ENCODE measurements at regions not wholly inside any gene's neighbourhood (a gene's known extent, or its start where the extent isn't known, plus 50 kb on each side); places are given as distances from the start of the nearest gene placed in this dataset.

DNA sequence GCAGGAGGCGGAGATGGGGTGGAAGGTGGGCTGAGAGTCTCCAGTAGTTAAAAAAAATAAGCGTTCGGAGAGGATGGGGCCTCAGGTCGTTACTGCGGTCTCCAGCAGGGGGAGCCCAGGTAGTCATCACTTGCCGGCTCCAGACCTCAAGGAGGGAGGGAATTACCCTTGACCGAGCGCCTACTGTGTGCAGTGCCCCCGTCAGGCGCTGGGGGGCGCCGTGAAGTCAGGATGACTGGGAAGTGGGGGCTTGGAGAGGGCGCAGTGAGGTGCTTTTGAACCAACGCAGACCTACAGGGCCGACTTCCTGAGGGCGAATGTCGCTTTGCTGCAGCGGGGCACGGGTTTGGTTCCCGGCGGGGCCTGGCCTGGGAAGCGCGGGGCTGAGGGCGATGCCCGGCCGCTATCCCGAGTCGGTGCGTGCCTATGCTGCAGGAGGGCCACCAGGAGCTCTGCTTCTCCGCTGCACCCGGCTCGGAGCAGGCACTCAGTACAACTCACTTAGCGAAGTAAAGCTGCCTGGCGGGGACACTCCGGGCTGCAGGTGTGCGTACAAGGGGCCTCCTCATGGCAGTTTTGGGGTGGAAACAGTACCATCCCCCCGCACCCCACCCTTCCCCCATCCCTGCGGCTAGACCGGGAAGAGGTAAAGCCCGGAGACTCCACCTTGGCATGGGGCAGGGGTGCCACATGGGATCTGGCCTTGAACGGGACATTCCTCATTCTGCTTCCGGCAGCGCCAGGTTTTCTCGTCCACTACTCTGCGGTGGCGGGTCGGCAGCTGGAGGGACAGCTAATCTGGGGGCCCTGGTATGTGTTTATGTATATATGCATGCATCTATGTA lies 79.8 kb downstream of the RHCG start:
- H2BK5ac ChIP-seq (ENCODE audit: insufficient read length, low read length): no peak overlapping the region
- H3K14ac ChIP-seq (ENCODE audit: insufficient read depth, low read length): no peak overlapping the region
- Mint-ChIP-seq H3K27me3 (ENCODE audit: low read depth) (peaks cover 99% of the 10 kb centered on the region), H3K4me1 (peaks cover 20 to 28% of the 10 kb centered on the region in 2 experiments), H3K36me3 (ENCODE audit: insufficient read depth in 1 of 3, low read depth in 3 of 3) (no peaks in the 10 kb centered on the region; a peak in 2 of 7 replicates), H3K4me3 (peak overlapping the region in 1 of 2 experiments; percentile 56; a peak in 3 of 5 replicates), H3K27ac (no peak overlapping the region), H3K9me3 (peaks cover 0 to 3% of the 10 kb centered on the region in 2 experiments; a peak in 2 of 5 replicates)
- no peak overlapping the region for H3K4ac ChIP-seq (ENCODE audit: low read depth, low read length)
- no peak overlapping the region for H3K23ac ChIP-seq (ENCODE audit: insufficient read length, low read depth, low read length)
- H2BK120ac ChIP-seq (ENCODE audit: low read depth, low read length, poor library complexity, severe bottlenecking): no peak overlapping the region
- no CpG with 5 or more reads among the region's 47 CpGs for WGBS (ENCODE audit: extremely low coverage, insufficient read length, low lambda C conversion rate)
- peaks cover 3% of the 10 kb centered on the region for H3K23me2 ChIP-seq (ENCODE audit: insufficient read length, low read depth, low read length, poor library complexity, severe bottlenecking)
- H3K27me3 ChIP-seq (ENCODE audit: insufficient read depth, low read length): peaks cover 59% of the 10 kb centered on the region
- no peaks in the 10 kb centered on the region for H3K79me2 ChIP-seq (ENCODE audit: insufficient read depth, low read length)
- H3K56ac ChIP-seq (ENCODE audit: insufficient read length, low read depth, low read length): no peak overlapping the region
- no peaks in the 10 kb centered on the region for H3K79me1 ChIP-seq (ENCODE audit: insufficient read depth, low read depth, low read length, poor library complexity, severe bottlenecking)
- no peak overlapping the region for H2BK15ac ChIP-seq (ENCODE audit: low read depth, low read length)
- H2AFZ ChIP-seq (ENCODE audit: low read length): no peak overlapping the region
- TF ChIP-seq, protein P1, sequence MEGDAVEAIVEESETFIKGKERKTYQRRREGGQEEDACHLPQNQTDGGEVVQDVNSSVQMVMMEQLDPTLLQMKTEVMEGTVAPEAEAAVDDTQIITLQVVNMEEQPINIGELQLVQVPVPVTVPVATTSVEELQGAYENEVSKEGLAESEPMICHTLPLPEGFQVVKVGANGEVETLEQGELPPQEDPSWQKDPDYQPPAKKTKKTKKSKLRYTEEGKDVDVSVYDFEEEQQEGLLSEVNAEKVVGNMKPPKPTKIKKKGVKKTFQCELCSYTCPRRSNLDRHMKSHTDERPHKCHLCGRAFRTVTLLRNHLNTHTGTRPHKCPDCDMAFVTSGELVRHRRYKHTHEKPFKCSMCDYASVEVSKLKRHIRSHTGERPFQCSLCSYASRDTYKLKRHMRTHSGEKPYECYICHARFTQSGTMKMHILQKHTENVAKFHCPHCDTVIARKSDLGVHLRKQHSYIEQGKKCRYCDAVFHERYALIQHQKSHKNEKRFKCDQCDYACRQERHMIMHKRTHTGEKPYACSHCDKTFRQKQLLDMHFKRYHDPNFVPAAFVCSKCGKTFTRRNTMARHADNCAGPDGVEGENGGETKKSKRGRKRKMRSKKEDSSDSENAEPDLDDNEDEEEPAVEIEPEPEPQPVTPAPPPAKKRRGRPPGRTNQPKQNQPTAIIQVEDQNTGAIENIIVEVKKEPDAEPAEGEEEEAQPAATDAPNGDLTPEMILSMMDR (conservative IDR thresholded peaks at IDR 0.05): peak; percentile 100
- H3K9me3 ChIP-seq (ENCODE audit: control insufficient read depth, low read depth, low read length): no peaks in the 10 kb centered on the region
- no peak overlapping the region for H3K18ac ChIP-seq (ENCODE audit: insufficient read length, low read depth, low read length)
- no peaks in the 10 kb centered on the region for H3K4me1 ChIP-seq (ENCODE audit: insufficient read depth, low read length)
- no peak overlapping the region for H2BK12ac ChIP-seq (ENCODE audit: insufficient read length, low read depth, low read length)
- no peak overlapping the region for H3K27ac ChIP-seq (ENCODE audit: insufficient read length, low read depth, low read length)
- no peak overlapping the region for H4K8ac ChIP-seq (replicated peaks; ENCODE audit: insufficient read length, low read depth, low read length)
- peak overlapping the region; percentile 25 for H3K4me2 ChIP-seq (ENCODE audit: insufficient read depth, insufficient read length, low read length)
- DNase-seq: peak; percentile 97
- no peak overlapping the region for H2AK5ac ChIP-seq (ENCODE audit: insufficient read length, low read length)
- no peaks in the 10 kb centered on the region for H4K20me1 ChIP-seq (ENCODE audit: control insufficient read depth, insufficient read depth, insufficient read length)
- H3T11ph ChIP-seq (ENCODE audit: low read length): no peak overlapping the region
- H4K5ac ChIP-seq (ENCODE audit: insufficient read length, low read depth, low read length): no peak overlapping the region
- no peak overlapping the region for H2BK20ac ChIP-seq (ENCODE audit: low read depth, low read length, poor library complexity, severe bottlenecking)
- no peak overlapping the region for H3K9ac ChIP-seq (ENCODE audit: extremely low read depth, insufficient read length, low read length)
- no peak overlapping the region for H4K91ac ChIP-seq (ENCODE audit: insufficient read length, low read depth, low read length)
